Natural killer cell (primary cell): ENCODE measurements at regions not wholly inside any gene's neighbourhood (a gene's known extent, or its start where the extent isn't known, plus 50 kb on each side); places are given as distances from the start of the nearest gene placed in this dataset.

Experiments
- ATAC-seq, 3 donors: fragments of 150-1000 bp in 2 of 3; fragments of 200-7000 bp in 1 of 3; cut with Tn5 transposase; 1 replicate in 1 of 3; 2 replicates in 2 of 3; pipeline ENCODE4 v1.10.0; 2021; ENCODE audit warnings: mild to moderate bottlenecking in 2 of 3, moderate library complexity in 2 of 3
- DNase-seq, 2 donors: peaks; one replicate each; pipeline versions ENCODE4 v3.0.0 to v3.0.0-alpha.2; 2013 to 2021; ENCODE audit warnings: mixed read lengths in 1 of 2
- H3K27ac ChIP-seq: one replicate; pipeline ENCODE4 v1.5.1; 2013; ENCODE audit warnings: mild to moderate bottlenecking, low read length
- H3K27me3 ChIP-seq: one replicate; pipeline ENCODE4 v1.6.1; 2013; ENCODE audit warnings: low read length; ENCODE audit not compliant: control insufficient read depth, insufficient read depth
- H3K36me3 ChIP-seq: one replicate; pipeline ENCODE4 v1.6.1; 2013; ENCODE audit warnings: low read length; ENCODE audit not compliant: control insufficient read depth, insufficient read depth
- H3K4me1 ChIP-seq: one replicate; pipeline ENCODE4 v1.6.1; 2013; ENCODE audit warnings: low read length; ENCODE audit not compliant: control insufficient read depth, insufficient read depth
- H3K4me3 ChIP-seq: one replicate; pipeline ENCODE4 v1.5.1; 2013; ENCODE audit warnings: low read length
- H3K9me3 ChIP-seq: one replicate; pipeline ENCODE4 v1.6.1; 2013; ENCODE audit warnings: low read length; ENCODE audit not compliant: control insufficient read depth, insufficient read depth
- H3K27ac Mint-ChIP-seq, 2 donors: one replicate each; pipeline ENCODE4 v1.8.0; 2022; ENCODE audit warnings: mild to moderate bottlenecking in 2 of 2, mixed read lengths in 2 of 2, moderate library complexity in 1 of 2
- H3K27me3 Mint-ChIP-seq, 2 donors: one replicate each; pipeline ENCODE4 v1.8.0; 2022; ENCODE audit warnings: low read depth in 2 of 2, mixed read lengths in 2 of 2
- H3K36me3 Mint-ChIP-seq: one replicate; pipeline ENCODE4 v1.8.0; 2022; ENCODE audit warnings: mixed read lengths
- H3K4me1 Mint-ChIP-seq, 2 donors: one replicate each; pipeline ENCODE4 v1.8.0; 2022; ENCODE audit warnings: mixed read lengths in 2 of 2
- H3K4me3 Mint-ChIP-seq: one replicate; pipeline ENCODE4 v1.8.0; 2022; ENCODE audit warnings: mild to moderate bottlenecking, moderate library complexity, mixed read lengths
- H3K9me3 Mint-ChIP-seq, 2 donors: one replicate each; pipeline ENCODE4 v1.8.0; 2022; ENCODE audit warnings: mixed read lengths in 2 of 2
- CTCF ChIP-seq: fragments of 200-600 bp; IDR thresholded peaks from one replicate; pipeline ENCODE4 v1.8.0; 2022; ENCODE audit warnings: antibody characterized with exemption
- WGBS: methylation state at CpG from one replicate; pipeline ENCODE4 v1.1.7; 2013; ENCODE audit warnings: missing lambda C conversion rate; ENCODE audit not compliant: insufficient coverage; 5-methylcytosine and 5-hydroxymethylcytosine counted together
- intact Hi-C: fragments of 100-400 bp; cut with micrococcal nuclease; formaldehyde crosslinking; loops from one replicate; pipeline ENCODE4 v1.14.2; 2022

GRCh38 chr2:129908721-129909373 lies 70.6 kb upstream of the RAB6C start:
- Histone ChIP-seq H3K36me3 (no peaks in the 10 kb centered on the region), H3K4me1 (no peaks in the 10 kb centered on the region), H3K4me3 (no peak overlapping the region), H3K27ac (no peak overlapping the region), H3K27me3 (no peaks in the 10 kb centered on the region), H3K9me3 (no peaks in the 10 kb centered on the region)
- TF ChIP-seq CTCF: no peak
- no peaks in the 10 kb centered on the region for H3K9me3 Mint-ChIP-seq
- H3K27me3 Mint-ChIP-seq: no peaks in the 10 kb centered on the region
- WGBS: 91% methylated on average over 18 of the region's 18 CpGs
- H3K27ac Mint-ChIP-seq: no peak overlapping the region
- no peaks in the 10 kb centered on the region for H3K36me3 Mint-ChIP-seq
- DNase-seq (no peak), ATAC-seq (no peak)
- H3K4me3 Mint-ChIP-seq: no peak overlapping the region
- no peaks in the 10 kb centered on the region for H3K4me1 Mint-ChIP-seq
- intact Hi-C loops: no loop called here

GRCh38 chr2:129909651-129910418 lies 69.6 kb upstream of the RAB6C start:
- ATAC-seq (no peak), DNase-seq (no peak)
- Mint-ChIP-seq H3K4me1 (no peaks in the 10 kb centered on the region), H3K27me3 (no peaks in the 10 kb centered on the region), H3K4me3 (no peak overlapping the region), H3K36me3 (no peaks in the 10 kb centered on the region), H3K9me3 (no peaks in the 10 kb centered on the region), H3K27ac (no peak overlapping the region)
- Histone ChIP-seq H3K4me1 (no peaks in the 10 kb centered on the region), H3K27ac (no peak overlapping the region), H3K27me3 (no peaks in the 10 kb centered on the region), H3K36me3 (no peaks in the 10 kb centered on the region), H3K9me3 (no peaks in the 10 kb centered on the region), H3K4me3 (no peak overlapping the region)
- 84% methylated on average over 15 of the region's 15 CpGs for WGBS
- no peak for TF ChIP-seq CTCF
- intact Hi-C loops: no loop called here

- no peak for TF ChIP-seq CTCF
- Histone ChIP-seq H3K27ac (no peak overlapping the region), H3K9me3 (no peaks in the 10 kb centered on the region), H3K4me3 (no peak overlapping the region), H3K27me3 (no peaks in the 10 kb centered on the region), H3K4me1 (no peaks in the 10 kb centered on the region), H3K36me3 (no peaks in the 10 kb centered on the region)
- Mint-ChIP-seq H3K27ac (no peak overlapping the region), H3K36me3 (no peaks in the 10 kb centered on the region), H3K4me1 (no peaks in the 10 kb centered on the region), H3K9me3 (no peaks in the 10 kb centered on the region), H3K4me3 (no peak overlapping the region), H3K27me3 (no peaks in the 10 kb centered on the region)
- ATAC-seq (no peak), DNase-seq (no peak)
- intact Hi-C loops: no loop called here
- 81% methylated on average over 10 of the region's 10 CpGs for WGBS
These were observed 68.8 kb upstream of the RAB6C start for GRCh38 chr2:129910446-129911362.
